ENCODE measurements at regions not wholly inside any gene's neighbourhood (a gene's known extent, or its start where the extent isn't known, plus 50 kb on each side); places are given as distances from the start of the nearest gene placed in this dataset.

DNA sequence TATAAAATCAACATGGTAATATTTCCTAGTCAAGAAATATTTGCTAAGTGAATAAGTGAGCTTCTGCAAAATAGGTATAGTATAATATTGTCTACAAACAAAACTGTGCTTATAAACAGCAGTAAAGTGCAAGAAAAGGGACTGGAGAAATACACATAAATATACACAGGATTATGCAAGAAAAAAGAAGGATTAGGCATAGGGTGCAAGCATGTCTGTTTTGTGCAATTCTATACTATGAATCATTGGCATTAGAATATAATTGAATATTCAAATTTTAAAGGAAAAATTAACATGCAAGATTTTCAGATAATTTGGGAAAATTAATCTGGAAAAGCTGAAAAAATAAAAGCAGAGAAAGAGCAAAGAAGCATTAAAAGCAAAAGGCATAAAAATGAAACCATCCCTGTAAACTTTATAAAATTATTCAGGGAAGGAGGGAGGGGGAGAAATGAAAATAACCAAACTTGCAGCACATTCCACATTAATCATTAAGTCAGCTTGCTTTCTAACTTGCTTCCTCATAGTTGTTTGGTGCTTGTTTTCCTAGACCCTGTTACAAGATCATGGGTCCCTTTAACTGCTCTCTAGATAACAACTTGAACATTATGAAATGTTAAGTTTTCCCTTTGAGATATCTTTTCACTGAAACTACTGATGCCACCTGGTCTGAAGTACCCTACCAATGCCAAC lies 147.4 kb upstream of the STAC start:
- TF ChIP-seq, protein P1, sequence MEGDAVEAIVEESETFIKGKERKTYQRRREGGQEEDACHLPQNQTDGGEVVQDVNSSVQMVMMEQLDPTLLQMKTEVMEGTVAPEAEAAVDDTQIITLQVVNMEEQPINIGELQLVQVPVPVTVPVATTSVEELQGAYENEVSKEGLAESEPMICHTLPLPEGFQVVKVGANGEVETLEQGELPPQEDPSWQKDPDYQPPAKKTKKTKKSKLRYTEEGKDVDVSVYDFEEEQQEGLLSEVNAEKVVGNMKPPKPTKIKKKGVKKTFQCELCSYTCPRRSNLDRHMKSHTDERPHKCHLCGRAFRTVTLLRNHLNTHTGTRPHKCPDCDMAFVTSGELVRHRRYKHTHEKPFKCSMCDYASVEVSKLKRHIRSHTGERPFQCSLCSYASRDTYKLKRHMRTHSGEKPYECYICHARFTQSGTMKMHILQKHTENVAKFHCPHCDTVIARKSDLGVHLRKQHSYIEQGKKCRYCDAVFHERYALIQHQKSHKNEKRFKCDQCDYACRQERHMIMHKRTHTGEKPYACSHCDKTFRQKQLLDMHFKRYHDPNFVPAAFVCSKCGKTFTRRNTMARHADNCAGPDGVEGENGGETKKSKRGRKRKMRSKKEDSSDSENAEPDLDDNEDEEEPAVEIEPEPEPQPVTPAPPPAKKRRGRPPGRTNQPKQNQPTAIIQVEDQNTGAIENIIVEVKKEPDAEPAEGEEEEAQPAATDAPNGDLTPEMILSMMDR (IDR thresholded peaks at IDR 0.05), result no peak
- no peak for TF ChIP-seq POLR2A (IDR thresholded peaks at IDR 0.05)

Measured in lower leg skin (tissue), 3 donors.